A549 (cell line): ENCODE measurements at regions not wholly inside any gene's neighbourhood (a gene's known extent, or its start where the extent isn't known, plus 50 kb on each side); places are given as distances from the start of the nearest gene placed in this dataset.

Experiments used
- ATAC-seq, 2 experiments: fragments of 200-7000 bp in 1 of 2; fragments of >200 bp in 1 of 2; cut with Nextera tagmentation in 1 of 2; cut with Tn5 transposase in 1 of 2; 3 replicates each; pipeline versions ENCODE4 v1.8.0 to v1.9.1; 2018 to 2020; ENCODE audit warnings: mild to moderate bottlenecking in 1 of 2, moderate library complexity in 1 of 2
- CTCF ChIA-PET: fragments of 300-600 bp; sonication (Branson Sonifier 250); formaldehyde crosslinking; extraction: SDS; loops from one replicate; lab custom pipeline; 2021; ENCODE audit warnings: antibody characterized with exemption, inconsistent platforms; lab: Yijun Ruan, JAX
- POLR2A ChIA-PET: fragments of 350-600 bp; formaldehyde crosslinking; extraction: SDS; loops from one replicate; lab custom pipeline; 2021; ENCODE audit warnings: antibody characterized with exemption, inconsistent platforms; lab: Yijun Ruan, JAX
- DNase-seq, 2 experiments: peaks; one replicate each; pipeline versions ENCODE4 v3.0.0 to v3.0.0-alpha.2; 2011 to 2016; ENCODE audit warnings: low read depth in 1 of 2, low spot score in 1 of 2
- FAIRE-seq: peaks from 2 replicates; lab custom pipeline; 2011; peaks lifted over from hg19 to GRCh38; lab: Jason Lieb, UNC
- H3K27ac ChIP-seq, 2 experiments: fragments of >200 bp; sonication (Bioruptor Twin); formaldehyde crosslinking; 3 replicates each; pipeline ENCODE4 v1.5.1; 2016 to 2017
- H3K4me1 ChIP-seq: fragments of >200 bp; sonication (Bioruptor Twin); formaldehyde crosslinking; 3 replicates; pipeline ENCODE4 v1.6.1; 2016
- H3K4me2 ChIP-seq: fragments of >200 bp; sonication (Bioruptor Twin); formaldehyde crosslinking; 3 replicates; pipeline ENCODE4 v1.6.1; 2016
- H3K4me3 ChIP-seq: fragments of >200 bp; sonication (Bioruptor Twin); formaldehyde crosslinking; 3 replicates; pipeline ENCODE4 v1.5.1; 2016
- H3K9me3 ChIP-seq: fragments of >200 bp; sonication (Bioruptor Twin); formaldehyde crosslinking; 3 replicates; pipeline ENCODE4 v1.6.1; 2016
- BCL3 ChIP-seq: fragments of >200 bp; sonication (Bioruptor Twin); formaldehyde crosslinking; IDR thresholded peaks from 3 replicates; pipeline ENCODE4 v1.6.1; 2016
- BHLHE40 ChIP-seq: IDR thresholded peaks from 2 replicates; pipeline ENCODE4 v1.6.1; 2012; ENCODE audit warnings: low read depth, low read length, inconsistent platforms
- CBX8 ChIP-seq: fragments of 200-600 bp; sonication (generic); IDR thresholded peaks from 2 replicates; pipeline ENCODE4 v1.6.1; 2016
- CEBPB ChIP-seq, 2 experiments: fragments of >200 bp in 1 of 2; sonication (Bioruptor Twin) in 1 of 2; formaldehyde crosslinking in 1 of 2; IDR thresholded peaks; 2 replicates each; pipeline ENCODE4 v1.6.1; 2012 to 2016
- CHD2 ChIP-seq: fragments of 150-350 bp; IDR thresholded peaks from 2 replicates; pipeline ENCODE4 v1.6.1; 2014; ENCODE audit warnings: low read length; ENCODE audit not compliant: partially characterized antibody
- CHD4 ChIP-seq: fragments of 200-600 bp; sonication (generic); IDR thresholded peaks from 2 replicates; pipeline ENCODE4 v1.6.1; 2016; ENCODE audit warnings: antibody characterized with exemption, mild to moderate bottlenecking, borderline replicate concordance
- EP300 ChIP-seq, 2 experiments: fragments of >200 bp; sonication (Bioruptor Twin); formaldehyde crosslinking; IDR thresholded peaks; 2 replicates in 1 of 2; 3 replicates in 1 of 2; pipeline ENCODE4 v1.6.1; 2016 to 2017
- ESRRA ChIP-seq: fragments of 150-350 bp; IDR thresholded peaks from 2 replicates; pipeline ENCODE4 v1.6.1; 2014; ENCODE audit warnings: mild to moderate bottlenecking, low read length, borderline replicate concordance
- FOSB ChIP-seq: fragments of 250-450 bp; sonication (Bioruptor Pico); IDR thresholded peaks from 2 replicates; pipeline ENCODE4 v1.5.0; 2020; ENCODE audit warnings: mild to moderate bottlenecking, moderate library complexity
- FOSL2 ChIP-seq, 2 experiments: fragments of 450-650 bp in 1 of 2; fragments of >200 bp in 1 of 2; sonication (Bioruptor Twin) in 1 of 2; formaldehyde crosslinking; IDR thresholded peaks; 2 replicates each; pipeline versions ENCODE4 v1.5.0 to v1.6.1; 2016 to 2020; ENCODE audit warnings: mild to moderate bottlenecking in 1 of 2, moderate library complexity in 1 of 2
- GATA3 ChIP-seq: IDR thresholded peaks from 2 replicates; pipeline ENCODE4 v1.6.1; 2012; ENCODE audit warnings: borderline replicate concordance
- HDAC2 ChIP-seq: fragments of 200-600 bp; sonication (generic); IDR thresholded peaks from 2 replicates; pipeline ENCODE4 v1.6.1; 2016
- HES2 ChIP-seq: fragments of >200 bp; sonication (Bioruptor Twin); formaldehyde crosslinking; IDR thresholded peaks from 2 replicates; pipeline ENCODE4 v1.6.1; 2016
- HOXA7 ChIP-seq: fragments of 250-450 bp; sonication (Bioruptor Pico); IDR thresholded peaks from 2 replicates; pipeline ENCODE4 v1.5.0; 2020; ENCODE audit warnings: mild to moderate bottlenecking, moderate library complexity
- HOXB5 ChIP-seq: fragments of 250-450 bp; sonication (Bioruptor Pico); IDR thresholded peaks from 2 replicates; pipeline ENCODE4 v1.5.0; 2020; ENCODE audit warnings: mild to moderate bottlenecking, moderate library complexity
- KDM1A ChIP-seq: fragments of 200-600 bp; sonication (generic); IDR thresholded peaks from 2 replicates; pipeline ENCODE4 v1.6.1; 2016; ENCODE audit warnings: low read depth, mild to moderate bottlenecking
- KDM5A ChIP-seq: fragments of 200-600 bp; sonication (generic); IDR thresholded peaks from 2 replicates; pipeline ENCODE4 v1.6.1; 2016; ENCODE audit warnings: antibody characterized with exemption, mild to moderate bottlenecking
- MAFK ChIP-seq: fragments of 450-650 bp; IDR thresholded peaks from 2 replicates; pipeline ENCODE4 v1.6.1; 2014; ENCODE audit not compliant: partially characterized antibody
- NFE2L2 ChIP-seq: fragments of 150-350 bp; conservative IDR thresholded peaks from 2 replicates; pipeline ENCODE4 v1.6.1; 2014; ENCODE audit warnings: low read length
- NR3C1 ChIP-seq: fragments of >200 bp; sonication (Bioruptor Twin); formaldehyde crosslinking; IDR thresholded peaks from 3 replicates; pipeline ENCODE4 v1.6.1; 2017
- PHF8 ChIP-seq: fragments of 200-600 bp; sonication (generic); IDR thresholded peaks from 2 replicates; pipeline ENCODE4 v1.6.1; 2016; ENCODE audit warnings: low read depth, mild to moderate bottlenecking, antibody characterized with exemption, moderate library complexity, borderline replicate concordance
- RAD21 ChIP-seq, 2 experiments: fragments of >200 bp in 1 of 2; sonication (Bioruptor Twin) in 1 of 2; formaldehyde crosslinking in 1 of 2; IDR thresholded peaks in 1 of 2; conservative IDR thresholded peaks in 1 of 2; 2 replicates in 1 of 2; 3 replicates in 1 of 2; pipeline ENCODE4 v1.6.1; 2012 to 2018; ENCODE audit warnings: inconsistent platforms in 1 of 2
- RARB ChIP-seq: fragments of 250-450 bp; sonication (Bioruptor Pico); IDR thresholded peaks from 2 replicates; pipeline ENCODE4 v1.8.0; 2021; ENCODE audit warnings: mild to moderate bottlenecking, moderate library complexity
- REST ChIP-seq: fragments of 200-600 bp; sonication (generic); IDR thresholded peaks from 2 replicates; pipeline ENCODE4 v1.6.1; 2016; ENCODE audit warnings: antibody characterized with exemption, mild to moderate bottlenecking, moderate library complexity
- RNF2 ChIP-seq: fragments of 200-600 bp; sonication (generic); IDR thresholded peaks from 2 replicates; pipeline ENCODE4 v1.6.1; 2016; ENCODE audit warnings: low read depth, mild to moderate bottlenecking, antibody characterized with exemption, moderate library complexity, borderline replicate concordance
- SREBF2 ChIP-seq: fragments of 450-650 bp; IDR thresholded peaks from 2 replicates; pipeline ENCODE4 v1.6.1; 2014; ENCODE audit warnings: mild to moderate bottlenecking, moderate library complexity
- ZC3H11A ChIP-seq: fragments of 450-650 bp; IDR thresholded peaks from 2 replicates; pipeline ENCODE4 v1.6.1; 2014; ENCODE audit warnings: antibody characterized with exemption, mild to moderate bottlenecking
- ZSCAN20 ChIP-seq: fragments of 250-450 bp; sonication (Bioruptor Pico); IDR thresholded peaks from 2 replicates; pipeline ENCODE4 v1.8.0; 2022; ENCODE audit warnings: mild to moderate bottlenecking, moderate library complexity
- WGBS: methylation state at CpG from one replicate; pipeline ENCODE4 v1.1.6; 2017; ENCODE audit errors: missing lambda C conversion rate; 5-methylcytosine and 5-hydroxymethylcytosine counted together

- Histone ChIP-seq H3K27ac (no peak overlapping the region), H3K4me1 (no peaks in the 10 kb centered on the region), H3K4me3 (no peak overlapping the region), H3K9me3 (no peaks in the 10 kb centered on the region), H3K4me2 (no peak overlapping the region)
- ChIA-PET POLR2A (no interaction called here), CTCF (no interaction called here)
- WGBS: 64% methylated on average over 5 of the region's 5 CpGs
- no peak for TF ChIP-seq ZC3H11A
- TF ChIP-seq CBX8: no peak
- no peak for TF ChIP-seq CHD4
- TF ChIP-seq HOXA7 (CRISPR knock-in tag): no peak
- no peak for TF ChIP-seq FOSB (CRISPR knock-in tag)
- no peak for TF ChIP-seq CEBPB (IDR thresholded peaks at IDR 0.05)
- TF ChIP-seq GATA3: no peak
- no peak for TF ChIP-seq KDM1A
- no peak for TF ChIP-seq NFE2L2
- TF ChIP-seq RARB (CRISPR knock-in tag): no peak
- no peak for TF ChIP-seq FOSL2 (IDR thresholded peaks at IDR 0.05)
- no peak for TF ChIP-seq FOSL2 (CRISPR knock-in tag; IDR thresholded peaks at IDR 0.05)
- TF ChIP-seq SREBF2: no peak
- no peak for TF ChIP-seq EP300 (IDR thresholded peaks at IDR 0.05)
- no peak for TF ChIP-seq NR3C1
- TF ChIP-seq RAD21 (conservative IDR thresholded peaks at IDR 0.05 in 1 of 2, IDR thresholded peaks at IDR 0.05 in 1 of 2): no peak
- TF ChIP-seq BCL3: no peak
- FAIRE-seq: no peak
- no peak for ATAC-seq
- DNase-seq: no peak
These were observed 846.4 kb downstream of the C12orf50 start for GRCh38 chr12:87182696-87183233.

- no peak for ATAC-seq
These were observed 857.8 kb downstream of the C12orf50 start for GRCh38 chr12:87171356-87171755.

More at GRCh38 chr12:87171356-87171755, 857.8 kb downstream of the C12orf50 start:
- Histone ChIP-seq H3K27ac (no peak overlapping the region), H3K4me1 (no peaks in the 10 kb centered on the region), H3K4me2 (no peak overlapping the region), H3K4me3 (no peak overlapping the region), H3K9me3 (peaks cover 9% of the 10 kb centered on the region; the same call in 2 of the 3 replicates)
- POLR2A ChIA-PET: no interaction called here
- CTCF ChIA-PET: no interaction called here
- no peak for FAIRE-seq
- 82% methylated on average over 16 of the region's 16 CpGs for WGBS
- DNase-seq: no peak
- no peak for TF ChIP-seq SREBF2
- no peak for TF ChIP-seq ZC3H11A
- no peak for TF ChIP-seq PHF8
- no peak for TF ChIP-seq ESRRA
- no peak for TF ChIP-seq NR3C1
- no peak for TF ChIP-seq MAFK
- TF ChIP-seq HOXB5 (CRISPR knock-in tag): no peak
- TF ChIP-seq ZSCAN20 (CRISPR knock-in tag): no peak
- no peak for TF ChIP-seq CBX8
- TF ChIP-seq HDAC2: no peak
- no peak for TF ChIP-seq REST
- no peak for TF ChIP-seq RNF2
- TF ChIP-seq KDM5A: no peak
- TF ChIP-seq BHLHE40: no peak
- no peak for TF ChIP-seq GATA3
- no peak for TF ChIP-seq HES2
- TF ChIP-seq CHD2: no peak
- no peak for TF ChIP-seq BCL3
- no peak for TF ChIP-seq HOXA7 (CRISPR knock-in tag)
